Right lobe of liver (tissue), 4 donors: ENCODE measurements at regions not wholly inside any gene's neighbourhood (a gene's known extent, or its start where the extent isn't known, plus 50 kb on each side); places are given as distances from the start of the nearest gene placed in this dataset.

Source experiments
- POLR2A ChIP-seq: fragments of 450-650 bp; IDR thresholded peaks from one replicate; pipeline ENCODE4 v1.6.1; 2017; ENCODE audit warnings: antibody characterized with exemption, mild to moderate bottlenecking
- TF ChIP-seq, protein P1 (sequence below), 4 donors: fragments of 200-600 bp in 3 of 4; fragments of 450-650 bp in 1 of 4; IDR thresholded peaks; one replicate each; pipeline versions ENCODE4 v1.5.1 to v1.8.0; 2016 to 2022; ENCODE audit warnings: antibody characterized with exemption in 4 of 4, mild to moderate bottlenecking in 2 of 4
- donor health status: DM: no; HTN: no; CAD: no.
- donor health status: DM: no; HTN: no; CAD: no.
- donor health status: DM: no; HTN: yes; CAD: no.

DNA sequence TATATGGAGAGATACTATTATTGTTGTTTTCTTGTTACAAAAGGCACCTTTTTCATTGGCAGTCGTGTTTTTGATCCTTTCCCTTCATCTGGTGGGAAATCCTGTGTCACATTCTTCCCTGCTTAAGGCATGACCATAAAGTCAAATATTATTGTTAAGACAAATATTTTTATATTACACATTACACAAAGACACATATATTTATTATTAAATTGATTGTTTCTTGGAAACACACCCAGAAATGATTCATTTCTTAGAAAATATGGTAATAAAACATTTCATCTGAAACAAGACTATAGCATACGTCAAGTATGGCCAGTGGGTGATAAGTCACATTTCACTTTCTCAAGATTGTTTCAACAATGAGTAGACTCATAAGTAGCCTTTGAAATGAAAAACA is 77.3 kb downstream of the KCTD12 start:
- TF ChIP-seq, protein P1, sequence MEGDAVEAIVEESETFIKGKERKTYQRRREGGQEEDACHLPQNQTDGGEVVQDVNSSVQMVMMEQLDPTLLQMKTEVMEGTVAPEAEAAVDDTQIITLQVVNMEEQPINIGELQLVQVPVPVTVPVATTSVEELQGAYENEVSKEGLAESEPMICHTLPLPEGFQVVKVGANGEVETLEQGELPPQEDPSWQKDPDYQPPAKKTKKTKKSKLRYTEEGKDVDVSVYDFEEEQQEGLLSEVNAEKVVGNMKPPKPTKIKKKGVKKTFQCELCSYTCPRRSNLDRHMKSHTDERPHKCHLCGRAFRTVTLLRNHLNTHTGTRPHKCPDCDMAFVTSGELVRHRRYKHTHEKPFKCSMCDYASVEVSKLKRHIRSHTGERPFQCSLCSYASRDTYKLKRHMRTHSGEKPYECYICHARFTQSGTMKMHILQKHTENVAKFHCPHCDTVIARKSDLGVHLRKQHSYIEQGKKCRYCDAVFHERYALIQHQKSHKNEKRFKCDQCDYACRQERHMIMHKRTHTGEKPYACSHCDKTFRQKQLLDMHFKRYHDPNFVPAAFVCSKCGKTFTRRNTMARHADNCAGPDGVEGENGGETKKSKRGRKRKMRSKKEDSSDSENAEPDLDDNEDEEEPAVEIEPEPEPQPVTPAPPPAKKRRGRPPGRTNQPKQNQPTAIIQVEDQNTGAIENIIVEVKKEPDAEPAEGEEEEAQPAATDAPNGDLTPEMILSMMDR (IDR thresholded peaks at IDR 0.05): no peak
- no peak for TF ChIP-seq POLR2A
